Kidney (tissue), 13 donors: ENCODE measurements at regions not wholly inside any gene's neighbourhood (a gene's known extent, or its start where the extent isn't known, plus 50 kb on each side); places are given as distances from the start of the nearest gene placed in this dataset.

Experiments
- DNase-seq, 5 donors: peaks; one replicate each; pipeline ENCODE4 v3.0.0-alpha.2; 2013 to 2020
- FAIRE-seq: peaks from 2 replicates; lab custom pipeline; 2012; peaks lifted over from hg19 to GRCh38; lab: Jason Lieb, UNC
- H3K27ac ChIP-seq, 2 donors: one replicate each; pipeline ENCODE4 v1.7.0; 2013; ENCODE audit warnings: low read depth in 2 of 2, low read length in 2 of 2, inconsistent platforms in 1 of 2
- H3K27me3 ChIP-seq: one replicate; pipeline ENCODE4 v1.7.1; 2013; ENCODE audit warnings: low read length, inconsistent platforms; ENCODE audit not compliant: control insufficient read depth, insufficient read depth
- H3K36me3 ChIP-seq, 3 donors: one replicate each; pipeline versions ENCODE4 v1.7.0 to v1.7.1; 2013; ENCODE audit warnings: low read length in 3 of 3, control low read depth in 1 of 3, inconsistent platforms in 1 of 3; ENCODE audit not compliant: insufficient read depth in 3 of 3, control insufficient read depth in 2 of 3
- H3K4me1 ChIP-seq, 3 donors: one replicate each; pipeline versions ENCODE4 v1.7.0 to v1.7.1; 2013; ENCODE audit warnings: low read length in 3 of 3, inconsistent platforms in 1 of 3, low read depth in 1 of 3; ENCODE audit not compliant: control insufficient read depth in 2 of 3, insufficient read depth in 2 of 3
- H3K4me3 ChIP-seq, 3 donors: one replicate each; pipeline versions ENCODE4 v1.7.0 to v1.8.1; 2013; ENCODE audit warnings: low read length in 3 of 3, control low read depth in 1 of 3, inconsistent platforms in 1 of 3
- H3K9ac ChIP-seq, 3 donors: one replicate each; pipeline versions ENCODE4 v1.7.0 to v1.7.1; 2013; ENCODE audit warnings: low read length in 3 of 3, control low read depth in 1 of 3, inconsistent platforms in 1 of 3
- H3K9me3 ChIP-seq, 3 donors: one replicate each; pipeline versions ENCODE4 v1.7.0 to v1.7.1; 2013; ENCODE audit warnings: low read length in 3 of 3, control low read depth in 1 of 3, inconsistent platforms in 1 of 3; ENCODE audit not compliant: control insufficient read depth in 2 of 3, insufficient read depth in 1 of 3
- CTCF ChIP-seq: IDR thresholded peaks from 3 replicates; pipeline ENCODE4 v1.5.1; 2012; ENCODE audit warnings: mild to moderate bottlenecking, moderate library complexity, borderline replicate concordance; ENCODE audit not compliant: insufficient read depth; ENCODE audit errors: extremely low read depth
- intact Hi-C: fragments of 100-400 bp; cut with DNase I; formaldehyde crosslinking; loops from one replicate; pipeline ENCODE4 v1.11.1; 2022
- donor health status: control.
- donor health status: control.
- donor health status: control.
- donor health status: control.
- donor health status: control.
- donor health status: DM: yes; HTN: yes; CAD: no.
- donor health status: Normal renal cell carcinoma (clear cell type).

GRCh38 chr2:118185210-118186109, 97.2 kb downstream of the INSIG2 start:
- no peaks in the 10 kb centered on the region for H3K27me3 ChIP-seq
- FAIRE-seq (no peak), DNase-seq (peak; percentile 82 to 93 (median 88))
- H3K4me1 ChIP-seq: peaks cover 0 to 4% (median 0%) of the 10 kb centered on the region in 3 donors
- intact Hi-C loops: no loop called here
- H3K9ac ChIP-seq: peak overlapping the region; percentile 5 to 53 (median 50)
- H3K36me3 ChIP-seq: no peaks in the 10 kb centered on the region
- H3K27ac ChIP-seq: peak overlapping the region in 1 of 2 donors; percentile 13
- no peaks in the 10 kb centered on the region for H3K9me3 ChIP-seq
- no peak for TF ChIP-seq CTCF
- H3K4me3 ChIP-seq: peak overlapping the region; percentile 56 to 88 (median 86)

- H3K9ac ChIP-seq: no peak overlapping the region
- H3K27ac ChIP-seq: no peak overlapping the region
- no peak overlapping the region for H3K4me3 ChIP-seq
- H3K36me3 ChIP-seq: no peaks in the 10 kb centered on the region
- H3K27me3 ChIP-seq: no peaks in the 10 kb centered on the region
- H3K9me3 ChIP-seq: no peaks in the 10 kb centered on the region
- H3K4me1 ChIP-seq: peaks cover 0 to 4% (median 0%) of the 10 kb centered on the region in 3 donors
- DNase-seq (peak in 2 of 5 donors; percentile 18 to 23), FAIRE-seq (no peak)
- intact Hi-C loops: no loop called here
- no peak for TF ChIP-seq CTCF
Measured at GRCh38 chr2:118183381-118183780, 95.1 kb downstream of the INSIG2 start.

- Histone ChIP-seq H3K4me1 (no peaks in the 10 kb centered on the region), H3K9ac (no peak overlapping the region), H3K9me3 (no peaks in the 10 kb centered on the region), H3K36me3 (no peaks in the 10 kb centered on the region), H3K27ac (no peak overlapping the region), H3K4me3 (no peak overlapping the region), H3K27me3 (no peaks in the 10 kb centered on the region)
- TF ChIP-seq CTCF: no peak
- intact Hi-C loops: no loop called here
- DNase-seq (no peak), FAIRE-seq (no peak)
Measured at GRCh38 chr2:118179445-118179844, 91.2 kb downstream of the INSIG2 start.
